ENCODE measurements at regions not wholly inside any gene's neighbourhood (a gene's known extent, or its start where the extent isn't known, plus 50 kb on each side); places are given as distances from the start of the nearest gene placed in this dataset.

- H3K27me3 ChIP-seq (ENCODE audit: control insufficient read depth, low read length), result no peaks in the 10 kb centered on the region
- no peak overlapping the region for H3K27ac ChIP-seq (ENCODE audit: low read depth, low read length)
- H3K4me2 ChIP-seq (ENCODE audit: low read length), result no peak overlapping the region
- no peak for TF ChIP-seq EZH2phosphoT487 (IDR thresholded peaks at IDR 0.05; ENCODE audit: borderline replicate concordance, low read length)
- TF ChIP-seq, protein P1, sequence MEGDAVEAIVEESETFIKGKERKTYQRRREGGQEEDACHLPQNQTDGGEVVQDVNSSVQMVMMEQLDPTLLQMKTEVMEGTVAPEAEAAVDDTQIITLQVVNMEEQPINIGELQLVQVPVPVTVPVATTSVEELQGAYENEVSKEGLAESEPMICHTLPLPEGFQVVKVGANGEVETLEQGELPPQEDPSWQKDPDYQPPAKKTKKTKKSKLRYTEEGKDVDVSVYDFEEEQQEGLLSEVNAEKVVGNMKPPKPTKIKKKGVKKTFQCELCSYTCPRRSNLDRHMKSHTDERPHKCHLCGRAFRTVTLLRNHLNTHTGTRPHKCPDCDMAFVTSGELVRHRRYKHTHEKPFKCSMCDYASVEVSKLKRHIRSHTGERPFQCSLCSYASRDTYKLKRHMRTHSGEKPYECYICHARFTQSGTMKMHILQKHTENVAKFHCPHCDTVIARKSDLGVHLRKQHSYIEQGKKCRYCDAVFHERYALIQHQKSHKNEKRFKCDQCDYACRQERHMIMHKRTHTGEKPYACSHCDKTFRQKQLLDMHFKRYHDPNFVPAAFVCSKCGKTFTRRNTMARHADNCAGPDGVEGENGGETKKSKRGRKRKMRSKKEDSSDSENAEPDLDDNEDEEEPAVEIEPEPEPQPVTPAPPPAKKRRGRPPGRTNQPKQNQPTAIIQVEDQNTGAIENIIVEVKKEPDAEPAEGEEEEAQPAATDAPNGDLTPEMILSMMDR (IDR thresholded peaks at IDR 0.05; ENCODE audit: low read depth, low read length, poor library complexity, severe bottlenecking), result peak; percentile 89
- no peaks in the 10 kb centered on the region for H3F3A ChIP-seq (ENCODE audit: control insufficient read depth, insufficient read depth)
- no peaks in the 10 kb centered on the region for H3K9me2 ChIP-seq (replicated peaks; ENCODE audit: control insufficient read depth, low read length)
- H3K4me1 ChIP-seq (ENCODE audit: control insufficient read depth, low read length), result no peaks in the 10 kb centered on the region
- no peak overlapping the region for H3K4me3 ChIP-seq (ENCODE audit: low read length)
- no peaks in the 10 kb centered on the region for H4K20me1 ChIP-seq (ENCODE audit: control insufficient read depth, insufficient read depth, low read depth, low read length)
- H3K36me3 ChIP-seq (ENCODE audit: control insufficient read depth, low read length), result no peaks in the 10 kb centered on the region
- H3K79me2 ChIP-seq (ENCODE audit: control insufficient read depth, low read length), result no peaks in the 10 kb centered on the region
- no peaks in the 10 kb centered on the region for H3K9me3 ChIP-seq (ENCODE audit: control insufficient read depth, insufficient read depth, low read length)
These were observed 79.1 kb upstream of the MPP7 start for GRCh38 chr10:28381903-28382347.

GRCh38 chr10:28382525-28383269 is 79.8 kb upstream of the MPP7 start:
- no peaks in the 10 kb centered on the region for H3F3A ChIP-seq (ENCODE audit: control insufficient read depth, insufficient read depth)

GRCh38 chr10:28384557-28384956 is 81.7 kb upstream of the MPP7 start:
- Histone ChIP-seq H3K4me2 (ENCODE audit: low read length) (no peak overlapping the region), H3K9me2 (replicated peaks; ENCODE audit: control insufficient read depth, low read length) (no peaks in the 10 kb centered on the region), H3K27me3 (ENCODE audit: control insufficient read depth, low read length) (no peaks in the 10 kb centered on the region), H3K79me2 (ENCODE audit: control insufficient read depth, low read length) (no peaks in the 10 kb centered on the region), H3K4me1 (ENCODE audit: control insufficient read depth, low read length) (no peaks in the 10 kb centered on the region), H3K27ac (ENCODE audit: low read depth, low read length) (no peak overlapping the region), H3F3A (ENCODE audit: control insufficient read depth, insufficient read depth) (no peaks in the 10 kb centered on the region), H3K9me3 (ENCODE audit: control insufficient read depth, insufficient read depth, low read length) (no peaks in the 10 kb centered on the region), H4K20me1 (ENCODE audit: control insufficient read depth, insufficient read depth, low read depth, low read length) (no peaks in the 10 kb centered on the region), H3K4me3 (ENCODE audit: low read length) (no peak overlapping the region), H3K36me3 (ENCODE audit: control insufficient read depth, low read length) (no peaks in the 10 kb centered on the region)
- no peak for TF ChIP-seq EZH2phosphoT487 (IDR thresholded peaks at IDR 0.05; ENCODE audit: borderline replicate concordance, low read length)
- TF ChIP-seq, protein P1 (IDR thresholded peaks at IDR 0.05; ENCODE audit: low read depth, low read length, poor library complexity, severe bottlenecking), result no peak

More at GRCh38 chr10:28382525-28383269, 79.8 kb upstream of the MPP7 start:
- Histone ChIP-seq H3K27me3 (ENCODE audit: control insufficient read depth, low read length) (no peaks in the 10 kb centered on the region), H3K4me1 (ENCODE audit: control insufficient read depth, low read length) (no peaks in the 10 kb centered on the region), H3K27ac (ENCODE audit: low read depth, low read length) (no peak overlapping the region), H3K4me2 (ENCODE audit: low read length) (no peak overlapping the region), H4K20me1 (ENCODE audit: control insufficient read depth, insufficient read depth, low read depth, low read length) (no peaks in the 10 kb centered on the region), H3K79me2 (ENCODE audit: control insufficient read depth, low read length) (no peaks in the 10 kb centered on the region), H3K9me2 (replicated peaks; ENCODE audit: control insufficient read depth, low read length) (no peaks in the 10 kb centered on the region), H3K9me3 (ENCODE audit: control insufficient read depth, insufficient read depth, low read length) (no peaks in the 10 kb centered on the region), H3K36me3 (ENCODE audit: control insufficient read depth, low read length) (no peaks in the 10 kb centered on the region), H3K4me3 (ENCODE audit: low read length) (no peak overlapping the region)
- TF ChIP-seq, protein P1 (IDR thresholded peaks at IDR 0.05; ENCODE audit: low read depth, low read length, poor library complexity, severe bottlenecking), result no peak
- no peak for TF ChIP-seq EZH2phosphoT487 (IDR thresholded peaks at IDR 0.05; ENCODE audit: borderline replicate concordance, low read length)
